Right lobe of liver (tissue), 4 donors: ENCODE measurements at regions not wholly inside any gene's neighbourhood (a gene's known extent, or its start where the extent isn't known, plus 50 kb on each side); places are given as distances from the start of the nearest gene placed in this dataset.

Source experiments
- POLR2A ChIP-seq: fragments of 450-650 bp; IDR thresholded peaks from one replicate; pipeline ENCODE4 v1.6.1; 2017; ENCODE audit warnings: antibody characterized with exemption, mild to moderate bottlenecking
- TF ChIP-seq, protein P1 (sequence below), 4 donors: fragments of 200-600 bp in 3 of 4; fragments of 450-650 bp in 1 of 4; IDR thresholded peaks; one replicate each; pipeline versions ENCODE4 v1.5.1 to v1.8.0; 2016 to 2022; ENCODE audit warnings: antibody characterized with exemption in 4 of 4, mild to moderate bottlenecking in 2 of 4
- donor health status: DM: no; HTN: no; CAD: no.
- donor health status: DM: no; HTN: no; CAD: no.
- donor health status: DM: no; HTN: yes; CAD: no.

DNA sequence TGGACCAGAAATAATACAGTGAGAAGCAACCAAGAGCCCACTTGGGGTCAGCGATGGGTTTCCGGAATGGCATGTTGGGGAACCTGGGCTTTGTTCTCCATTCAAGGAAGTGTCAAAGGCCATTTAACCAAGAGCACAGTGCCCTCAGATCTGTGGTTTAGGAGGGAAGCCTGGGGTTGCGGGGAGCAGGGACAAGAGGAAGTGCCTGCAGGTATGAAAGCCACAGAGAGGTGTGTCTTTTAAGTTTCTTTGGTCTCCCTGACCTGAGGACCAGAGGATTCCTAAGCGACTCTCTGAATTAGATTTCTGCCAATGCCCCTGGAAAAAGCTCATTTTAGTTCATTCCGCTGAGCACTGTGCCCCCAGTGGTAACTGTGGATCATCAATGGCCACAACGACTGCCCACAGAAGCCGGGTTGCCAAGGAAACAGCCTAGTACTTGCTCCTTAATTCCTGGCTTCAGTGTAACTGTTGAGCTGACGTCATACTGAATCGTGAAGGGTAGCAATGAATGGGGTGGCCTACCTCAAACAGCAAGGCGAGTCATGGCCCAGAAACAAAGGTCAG lies 107.3 kb upstream of the SPIN1 start:
- TF ChIP-seq, protein P1, sequence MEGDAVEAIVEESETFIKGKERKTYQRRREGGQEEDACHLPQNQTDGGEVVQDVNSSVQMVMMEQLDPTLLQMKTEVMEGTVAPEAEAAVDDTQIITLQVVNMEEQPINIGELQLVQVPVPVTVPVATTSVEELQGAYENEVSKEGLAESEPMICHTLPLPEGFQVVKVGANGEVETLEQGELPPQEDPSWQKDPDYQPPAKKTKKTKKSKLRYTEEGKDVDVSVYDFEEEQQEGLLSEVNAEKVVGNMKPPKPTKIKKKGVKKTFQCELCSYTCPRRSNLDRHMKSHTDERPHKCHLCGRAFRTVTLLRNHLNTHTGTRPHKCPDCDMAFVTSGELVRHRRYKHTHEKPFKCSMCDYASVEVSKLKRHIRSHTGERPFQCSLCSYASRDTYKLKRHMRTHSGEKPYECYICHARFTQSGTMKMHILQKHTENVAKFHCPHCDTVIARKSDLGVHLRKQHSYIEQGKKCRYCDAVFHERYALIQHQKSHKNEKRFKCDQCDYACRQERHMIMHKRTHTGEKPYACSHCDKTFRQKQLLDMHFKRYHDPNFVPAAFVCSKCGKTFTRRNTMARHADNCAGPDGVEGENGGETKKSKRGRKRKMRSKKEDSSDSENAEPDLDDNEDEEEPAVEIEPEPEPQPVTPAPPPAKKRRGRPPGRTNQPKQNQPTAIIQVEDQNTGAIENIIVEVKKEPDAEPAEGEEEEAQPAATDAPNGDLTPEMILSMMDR (IDR thresholded peaks at IDR 0.05), result no peak
- no peak for TF ChIP-seq POLR2A
